Frontal cortex (tissue), 3 donors: ENCODE measurements at regions not wholly inside any gene's neighbourhood (a gene's known extent, or its start where the extent isn't known, plus 50 kb on each side); places are given as distances from the start of the nearest gene placed in this dataset.

Source experiments
- DNase-seq, 2 donors: peaks; one replicate each; pipeline ENCODE4 v3.0.0; 2012; ENCODE audit warnings: low spot score in 2 of 2
- FAIRE-seq: peaks from 2 replicates; lab custom pipeline; 2012; peaks lifted over from hg19 to GRCh38; lab: Jason Lieb, UNC
- donor health status: control.
- donor health status: control.
- donor health status: control.

DNA sequence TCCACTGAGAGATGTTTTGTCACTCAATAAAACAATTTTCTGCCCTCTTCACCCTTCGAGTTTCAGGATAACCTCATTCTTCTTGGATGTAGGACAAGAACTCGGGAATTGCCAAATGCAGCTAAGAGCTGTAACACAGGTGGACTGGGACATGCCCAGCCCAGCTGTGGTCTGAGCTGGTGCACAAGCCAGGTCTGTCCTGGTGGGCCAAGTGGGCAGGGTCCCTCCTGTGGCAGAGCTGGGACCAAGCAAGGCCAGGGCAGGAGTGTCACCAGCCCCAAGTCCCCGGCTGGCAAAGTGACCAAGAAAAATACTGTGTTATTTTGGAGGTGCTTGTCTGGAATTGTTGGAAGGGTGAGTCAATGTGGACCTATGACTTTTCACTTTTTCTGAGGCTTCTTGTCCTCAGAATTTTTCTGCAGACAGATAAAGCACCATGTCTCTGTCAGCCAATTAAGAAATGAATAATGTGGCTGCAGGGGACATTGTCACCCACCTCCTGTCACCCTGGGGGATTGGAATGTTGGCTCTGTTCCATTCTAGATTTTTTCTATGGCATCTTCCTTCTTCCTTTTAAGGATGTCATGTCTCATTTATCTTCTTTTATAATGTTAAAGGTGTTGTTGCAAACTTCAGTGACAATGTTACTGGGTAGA, 645.2 kb upstream of the EPHA6 start:
- no peak for FAIRE-seq

DNA sequence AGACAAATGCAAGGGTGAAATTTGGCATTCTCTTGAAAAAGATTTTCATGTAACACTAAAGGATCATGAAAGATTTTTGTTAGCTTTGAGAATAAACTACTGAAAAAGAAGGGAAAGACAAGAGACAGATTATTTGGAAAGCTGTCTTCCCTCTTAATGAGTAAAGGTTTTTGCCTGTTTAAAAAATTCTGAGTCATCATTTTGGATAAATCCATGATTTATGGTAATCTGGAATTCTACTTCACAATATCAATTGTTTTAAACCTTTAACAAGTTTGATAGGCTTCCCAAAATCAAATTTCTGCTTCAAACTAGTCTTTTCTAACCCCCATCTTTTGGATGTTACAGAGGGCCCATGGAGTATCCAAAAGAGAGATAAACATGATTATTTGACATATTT, 641.5 kb upstream of the EPHA6 start:
- no peak for FAIRE-seq
- DNase-seq, result no peak

More for the DNA sequence above, 645.2 kb upstream of the EPHA6 start:
- no peak for DNase-seq

DNA sequence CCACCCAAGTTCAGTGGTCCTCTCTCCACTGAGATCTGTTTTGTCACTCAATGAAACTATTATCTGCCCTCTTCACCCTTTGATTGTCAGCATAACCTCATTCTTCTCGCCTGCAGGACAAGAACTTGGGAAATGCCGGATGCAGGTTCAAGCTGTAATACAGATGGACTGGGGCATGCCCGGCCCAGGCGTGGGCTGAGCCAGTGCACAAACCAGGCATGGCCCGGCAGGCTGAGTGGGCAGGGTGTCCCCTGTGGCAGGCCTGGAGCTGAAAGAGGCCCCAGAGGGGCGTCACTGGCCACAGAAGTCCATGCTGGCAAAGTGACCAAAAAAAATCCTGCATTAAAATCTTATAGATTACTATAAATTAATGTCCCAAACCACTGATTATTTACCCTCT, 638.9 kb upstream of the EPHA6 start:
- FAIRE-seq (no peak), DNase-seq (no peak)

DNA sequence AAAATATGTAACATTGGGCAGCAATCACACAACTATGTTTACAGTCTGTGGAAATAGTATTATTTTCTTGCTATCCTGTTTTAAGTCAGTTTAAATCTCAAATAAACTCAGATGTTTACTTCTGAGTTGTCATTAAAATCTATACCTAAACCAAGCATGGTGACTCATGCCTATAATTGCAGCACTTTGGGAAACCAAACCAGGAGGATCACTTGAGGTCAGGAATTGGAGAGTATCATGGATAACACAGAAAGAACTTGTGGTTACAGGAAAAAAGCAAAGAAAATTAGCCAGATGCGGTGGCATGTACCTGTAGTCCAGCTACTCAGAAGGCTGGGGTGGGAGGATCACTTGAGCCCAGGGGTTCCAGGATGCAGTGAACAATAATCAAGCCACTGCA, 631.6 kb upstream of the EPHA6 start:
- FAIRE-seq (no peak), DNase-seq (no peak)

DNA sequence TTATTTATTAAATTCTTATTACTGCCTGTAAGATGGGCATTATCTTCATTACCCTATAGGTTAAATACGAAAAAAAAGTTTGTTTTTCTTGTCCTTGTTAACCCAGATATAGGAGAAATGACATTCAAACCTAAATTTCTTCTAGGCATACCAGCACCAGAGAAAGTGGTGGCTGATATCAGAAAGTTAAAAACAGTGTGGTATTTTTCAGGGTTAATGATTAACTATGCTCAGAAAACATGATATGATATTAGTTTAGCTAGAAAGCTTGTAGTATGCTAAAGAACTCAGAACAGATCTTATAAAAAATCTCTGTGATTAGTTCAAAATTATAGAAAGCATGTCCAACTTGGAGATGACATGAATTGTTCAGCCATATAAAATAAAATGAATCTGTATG, 630.5 kb upstream of the EPHA6 start:
- DNase-seq (no peak), FAIRE-seq (no peak)

DNA sequence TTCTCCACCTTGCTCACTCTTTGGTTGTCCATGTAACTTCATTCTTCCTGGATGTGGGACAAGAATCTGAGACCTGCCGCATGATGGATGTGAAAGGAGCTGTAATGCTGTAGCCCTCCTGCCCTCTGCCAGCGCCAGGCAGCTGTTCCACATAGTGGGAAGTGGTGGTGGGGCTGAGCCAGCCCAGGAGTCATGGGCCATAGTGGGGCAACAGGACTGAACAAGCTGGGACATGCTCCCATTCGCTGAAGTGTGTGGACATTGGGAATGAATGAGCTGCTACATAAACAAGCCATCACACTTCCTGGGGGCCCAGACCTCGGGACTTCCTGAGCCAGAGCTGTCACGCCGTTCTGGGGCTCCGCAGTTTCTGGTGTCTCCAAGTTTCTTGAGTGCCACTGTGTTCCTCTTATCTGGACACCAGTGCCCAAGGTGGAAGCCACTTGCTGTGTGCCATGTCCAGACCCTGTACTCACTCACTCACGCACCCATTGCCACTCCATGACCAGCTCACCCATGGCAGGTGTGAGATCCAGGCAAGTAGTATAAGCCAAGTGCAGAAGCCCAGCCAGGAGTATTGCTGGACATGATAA, 624.3 kb upstream of the EPHA6 start:
- no peak for DNase-seq
- no peak for FAIRE-seq

DNA sequence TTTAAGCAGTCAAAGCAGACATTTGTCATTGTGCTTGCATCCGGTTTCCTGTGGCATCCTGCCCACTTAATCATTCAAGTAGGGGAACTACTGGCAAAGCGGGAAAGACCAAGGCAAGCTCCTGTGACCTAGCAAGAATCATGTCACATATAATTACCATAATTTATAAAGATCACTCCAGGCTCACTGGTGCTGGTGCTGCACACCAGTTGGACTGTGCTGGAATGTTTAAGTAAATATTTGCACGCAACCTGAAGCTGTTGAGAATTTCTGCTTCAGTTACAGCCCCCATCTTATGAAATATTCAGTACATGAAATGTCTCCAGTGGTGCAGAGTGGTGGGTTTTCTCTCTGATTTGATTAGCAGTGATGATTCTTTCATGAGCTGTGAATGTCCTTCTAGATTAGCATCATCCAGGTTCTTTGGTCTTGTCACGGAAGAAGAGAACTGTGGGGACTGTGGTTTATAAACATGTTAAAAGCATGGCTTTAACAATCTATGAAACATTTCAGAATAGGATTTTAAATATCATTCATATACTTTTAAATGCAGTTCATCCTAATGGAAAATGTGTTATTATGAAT, 621.3 kb upstream of the EPHA6 start:
- no peak for DNase-seq
- FAIRE-seq, result no peak

DNA sequence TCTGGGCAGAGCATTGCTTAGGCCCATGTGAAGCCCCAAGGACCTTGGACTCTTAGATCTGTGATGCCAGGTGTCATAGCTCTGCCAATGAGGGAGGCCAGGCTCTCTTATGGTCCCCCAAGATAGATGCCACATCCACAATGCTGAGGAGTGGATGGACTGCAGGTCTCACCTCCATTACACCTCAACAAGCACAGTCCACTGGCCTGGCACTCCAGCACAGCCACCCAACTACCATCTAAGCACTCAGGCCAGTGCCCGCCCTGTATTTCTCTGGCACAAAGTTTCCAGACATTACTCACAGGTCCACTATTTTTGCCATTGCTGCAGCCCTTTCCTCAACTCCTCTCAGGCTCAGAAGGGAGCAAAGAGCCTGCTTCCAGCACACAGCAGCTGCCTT, 613.5 kb upstream of the EPHA6 start:
- DNase-seq (no peak), FAIRE-seq (no peak)

DNA sequence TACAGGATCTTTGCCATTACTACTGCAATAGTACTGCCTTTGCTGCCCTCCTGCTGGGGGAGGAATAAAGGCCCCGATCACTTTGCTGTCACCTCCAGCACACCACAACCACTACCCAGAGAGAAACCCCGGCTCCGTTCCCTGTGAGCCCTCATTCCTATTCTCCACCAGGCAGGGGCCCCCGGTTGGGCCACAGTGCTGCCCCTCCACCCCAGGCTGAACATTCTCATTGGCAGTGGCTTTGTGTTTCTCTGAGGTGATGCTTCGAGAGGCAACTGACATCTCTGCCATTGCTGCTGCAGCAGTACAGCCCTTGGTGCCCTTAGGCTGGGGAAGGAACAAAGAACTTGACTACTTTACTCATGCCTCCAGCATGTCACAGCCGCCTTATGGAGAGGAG, 612.9 kb upstream of the EPHA6 start:
- FAIRE-seq, result no peak
- DNase-seq, result no peak

DNA sequence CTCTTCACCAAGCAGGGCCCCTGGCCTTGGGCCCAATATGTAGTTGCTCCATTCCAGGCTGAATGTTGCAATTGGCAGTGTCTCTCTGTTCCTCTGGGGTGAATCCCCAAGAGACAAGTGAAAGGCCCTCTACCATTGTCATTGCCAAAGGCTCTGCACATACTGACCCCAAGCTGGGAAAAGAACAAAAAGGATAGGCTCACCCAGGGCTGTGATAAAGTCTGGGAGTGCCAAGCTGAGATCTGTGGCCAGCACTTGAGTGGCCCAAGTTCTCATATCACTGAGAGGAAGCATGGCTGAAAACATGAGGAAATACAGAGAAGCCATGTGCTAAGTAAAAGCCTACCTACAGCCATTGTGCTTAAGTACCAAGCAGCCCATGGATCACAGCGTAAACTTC, 612.2 kb upstream of the EPHA6 start:
- FAIRE-seq, result no peak
- DNase-seq, result no peak

DNA sequence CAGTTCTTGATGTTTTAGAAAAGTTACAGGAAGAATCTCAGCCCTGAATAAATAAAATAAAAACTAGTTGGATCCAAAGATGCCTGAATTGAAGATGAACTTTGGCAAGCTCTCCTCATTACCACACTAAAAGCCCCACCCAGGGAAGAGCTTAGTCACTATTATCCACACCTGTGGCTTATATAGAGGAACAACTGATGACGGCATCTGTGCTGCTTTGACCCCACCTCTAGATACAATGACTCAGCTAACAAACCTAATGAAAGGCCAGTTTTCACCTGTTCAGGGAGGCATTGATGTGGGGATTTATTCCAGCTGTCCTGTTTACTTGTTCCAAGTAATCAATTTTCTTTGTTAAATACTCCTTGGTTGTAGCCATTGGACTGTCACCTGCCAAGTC, 604.7 kb upstream of the EPHA6 start:
- FAIRE-seq, result no peak
- no peak for DNase-seq

DNA sequence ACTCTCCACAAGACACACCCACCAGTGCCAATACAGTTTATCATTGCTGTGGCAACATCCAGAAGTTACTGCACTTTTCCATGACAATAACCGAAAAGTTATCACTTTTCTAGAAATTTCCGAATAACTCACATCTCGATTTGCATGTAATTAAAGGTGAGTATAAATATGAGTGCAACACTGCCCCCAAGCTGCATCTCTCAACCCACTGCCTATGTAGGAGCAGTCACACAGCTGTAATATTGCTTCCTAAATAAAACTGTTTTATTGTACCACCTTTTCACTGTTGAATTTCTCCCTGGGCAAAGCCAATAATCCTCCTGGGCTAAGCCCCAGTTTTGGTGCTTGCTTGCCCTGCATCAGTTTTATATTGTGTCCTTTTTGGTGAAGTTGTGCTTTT, 601.0 kb upstream of the EPHA6 start:
- DNase-seq, result no peak
- no peak for FAIRE-seq

DNA sequence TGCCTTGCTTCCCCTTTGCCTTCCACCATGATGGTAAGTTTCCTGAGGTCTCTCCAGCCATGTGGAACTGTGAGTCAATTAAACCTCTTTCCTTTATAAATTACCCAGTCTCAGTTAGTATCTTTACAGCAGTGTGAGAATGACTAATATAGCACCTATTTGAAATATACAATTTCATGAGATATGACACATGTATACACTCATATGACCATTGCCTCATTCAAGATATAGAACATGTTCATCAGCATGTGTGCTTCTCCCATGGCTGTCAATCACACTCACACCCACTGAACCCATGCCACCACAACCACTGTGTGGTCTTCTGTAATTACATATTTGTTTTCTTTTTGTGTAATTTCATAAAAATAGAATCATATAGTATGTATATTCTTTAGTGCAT, 599.5 kb upstream of the EPHA6 start:
- FAIRE-seq (no peak), DNase-seq (no peak)

DNA sequence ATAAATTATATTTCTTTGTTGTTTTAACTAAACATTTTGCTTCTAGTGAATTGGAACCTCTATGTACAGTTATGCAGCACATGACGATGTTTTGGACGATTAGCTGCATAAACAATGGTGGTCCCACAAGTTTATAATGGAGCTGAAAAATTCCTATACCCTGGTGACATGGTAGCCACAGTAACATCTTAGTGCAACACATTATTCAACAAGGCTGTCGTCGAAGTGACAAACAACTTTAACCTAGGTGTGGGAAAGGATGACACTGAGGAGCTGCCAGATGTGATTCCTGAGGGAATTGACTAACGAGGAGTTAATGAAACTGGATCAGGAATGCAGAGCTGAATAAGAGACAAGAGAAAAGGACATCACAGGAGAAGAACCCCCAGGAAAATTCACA, 588.9 kb upstream of the EPHA6 start:
- FAIRE-seq (no peak), DNase-seq (no peak)

DNA sequence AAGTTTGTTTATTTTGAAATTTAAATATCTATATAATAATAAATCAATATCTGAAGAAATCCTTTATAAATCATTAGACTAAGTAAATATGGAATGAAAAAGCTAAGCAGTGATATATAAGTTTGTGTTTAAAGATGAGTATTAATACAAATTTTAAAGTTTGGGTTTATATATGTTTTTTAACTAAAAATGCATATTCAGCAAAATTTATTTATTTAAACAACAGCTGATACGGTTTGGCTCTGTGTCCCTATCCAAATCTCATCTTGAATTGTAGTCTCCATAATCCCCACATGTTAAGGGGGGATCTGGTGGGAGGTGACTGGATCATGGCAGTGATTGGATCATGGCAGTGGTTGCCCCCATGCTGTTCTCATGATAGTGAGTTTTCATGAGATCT, 580.7 kb upstream of the EPHA6 start:
- no peak for DNase-seq
- FAIRE-seq, result peak; percentile 61

DNA sequence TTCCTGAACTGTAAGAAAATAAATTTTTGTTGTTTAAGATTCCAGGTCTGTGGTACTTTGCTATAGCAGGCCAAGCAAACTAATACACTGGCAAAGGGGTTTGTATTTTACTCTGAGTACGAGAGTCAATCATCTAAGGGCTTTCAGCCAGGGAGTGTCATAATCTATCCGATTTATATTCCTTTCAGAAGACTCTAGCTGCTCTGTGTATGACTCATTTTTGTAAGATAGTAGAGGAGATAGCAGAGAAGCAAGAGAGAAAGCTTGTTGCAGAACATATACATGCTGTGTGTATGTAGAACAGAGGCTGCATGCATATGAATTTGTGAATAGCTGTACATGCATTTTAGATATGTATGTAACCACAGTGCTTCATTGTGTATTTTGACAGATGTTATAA, 577.9 kb upstream of the EPHA6 start:
- no peak for FAIRE-seq
- no peak for DNase-seq

DNA sequence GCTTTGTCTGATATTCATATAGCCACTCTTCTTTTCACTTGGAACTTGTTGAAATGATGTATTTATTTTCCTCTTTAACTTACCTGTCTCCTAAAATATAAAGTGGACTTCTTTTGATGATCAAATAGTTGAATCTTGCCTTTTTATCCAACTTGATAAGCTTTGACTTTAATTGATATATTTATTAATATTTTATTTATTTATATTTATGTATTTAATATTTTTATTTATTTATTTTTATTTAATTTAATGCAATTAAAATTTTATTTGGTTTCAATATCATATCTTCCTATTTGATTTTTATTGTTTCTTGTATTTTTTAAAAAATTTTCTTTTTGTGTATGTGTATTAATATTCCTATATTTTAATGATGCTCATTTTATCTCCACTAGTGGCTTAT, 555.1 kb upstream of the EPHA6 start:
- DNase-seq (no peak), FAIRE-seq (peak; percentile 95)

DNA sequence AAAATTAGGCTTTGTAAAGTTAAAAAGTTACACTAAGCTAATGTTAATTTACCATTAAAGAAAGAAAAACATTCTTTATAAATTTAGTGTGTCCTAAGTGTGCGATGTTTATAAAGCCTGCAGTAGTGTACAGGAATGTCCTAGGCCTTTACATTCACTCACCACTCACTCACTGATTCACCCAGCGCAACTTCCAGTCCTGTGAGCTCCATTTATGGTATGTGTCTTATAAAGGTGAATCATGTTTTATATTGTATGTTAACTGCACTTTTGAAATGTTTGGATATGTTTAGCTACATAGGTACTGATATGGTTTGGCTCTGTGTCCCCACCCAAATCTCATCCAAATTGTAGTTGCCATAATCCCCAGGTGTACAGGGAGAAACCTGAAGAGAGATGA, 549.7 kb upstream of the EPHA6 start:
- no peak for FAIRE-seq

DNA sequence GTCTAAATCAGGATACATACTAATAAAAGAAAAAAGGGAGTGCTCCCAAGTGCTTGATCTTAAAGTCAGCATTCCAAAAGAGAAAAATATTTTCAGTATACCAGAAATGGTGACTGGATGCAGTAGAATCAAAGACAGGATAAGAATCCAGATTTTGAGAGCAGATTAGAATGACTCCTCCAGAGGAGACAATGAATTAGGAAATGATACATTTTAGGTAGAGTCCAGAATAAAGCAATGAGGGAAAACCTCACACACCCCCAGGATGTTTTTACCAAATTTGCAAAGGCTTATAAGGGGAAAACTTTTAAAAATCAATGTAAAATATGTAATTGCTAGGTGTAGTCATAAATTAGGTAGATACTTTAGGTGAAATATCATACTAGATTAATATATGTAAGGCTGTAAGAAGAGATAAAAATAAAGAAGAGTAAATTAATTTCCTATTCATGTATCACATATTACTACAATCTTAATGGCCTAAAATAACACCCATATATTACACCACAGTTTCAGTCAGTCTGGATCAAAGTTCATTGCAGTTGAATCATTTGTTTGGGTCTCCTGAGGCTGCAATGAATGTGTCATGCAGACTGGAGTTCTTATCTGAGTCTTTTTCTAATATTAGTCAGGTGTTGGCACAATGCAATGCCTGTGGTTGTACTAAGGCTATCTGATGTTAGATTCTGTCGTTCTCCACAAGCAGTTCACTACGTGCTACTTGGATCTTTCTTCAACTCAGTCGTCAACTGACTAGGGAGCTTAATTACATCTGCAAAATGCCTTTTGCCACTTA, 547.8 kb upstream of the EPHA6 start:
- FAIRE-seq, result no peak
- DNase-seq, result no peak

More for the DNA sequence above, 549.7 kb upstream of the EPHA6 start:
- DNase-seq, result no peak

DNA sequence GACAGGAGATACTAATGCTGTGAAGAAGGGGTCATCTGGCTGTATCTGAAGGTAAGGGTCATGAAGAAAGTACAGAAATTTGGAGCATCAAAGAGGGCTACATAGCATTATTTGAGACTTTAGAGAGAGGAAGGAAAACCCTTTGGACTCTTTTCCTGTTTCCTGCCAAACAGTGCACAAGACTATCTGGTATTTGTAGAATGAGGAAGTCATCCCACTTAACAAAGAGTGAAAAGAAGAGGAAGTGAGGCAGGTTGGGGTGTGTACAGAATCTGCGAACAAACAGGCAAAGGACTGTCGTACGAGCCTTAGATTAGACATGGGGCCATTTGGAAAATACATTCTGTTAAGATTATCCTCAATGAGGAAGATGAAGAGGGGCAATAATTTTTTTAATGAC, 546.8 kb upstream of the EPHA6 start:
- no peak for FAIRE-seq
- no peak for DNase-seq

DNA sequence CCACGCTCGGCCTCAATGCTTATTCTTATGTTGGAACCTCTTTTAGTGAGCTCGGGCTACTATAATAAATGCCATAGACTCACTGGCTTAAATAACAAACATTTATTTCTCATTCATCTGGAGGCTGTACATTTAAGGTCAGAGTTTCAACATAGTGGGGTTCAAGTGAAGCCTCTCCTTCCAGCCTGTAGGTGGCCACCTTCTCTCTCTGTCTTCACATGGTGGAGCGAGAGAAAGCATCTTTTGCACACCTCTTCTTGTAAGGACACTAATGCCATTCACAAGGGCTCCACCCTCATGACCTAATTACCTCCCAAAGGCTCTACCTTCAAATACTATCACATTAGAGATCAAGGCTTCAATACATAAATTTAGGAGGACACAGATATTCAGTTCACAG, 520.3 kb upstream of the EPHA6 start:
- no peak for FAIRE-seq

More for the DNA sequence above, 520.3 kb upstream of the EPHA6 start:
- DNase-seq, result no peak
